ENCODE measurements at regions not wholly inside any gene's neighbourhood (a gene's known extent, or its start where the extent isn't known, plus 50 kb on each side); places are given as distances from the start of the nearest gene placed in this dataset.

GRCh38 chr3:177536873-177537272 lies 339.6 kb upstream of the TBL1XR1 start:
- no peak for DNase-seq (ENCODE audit: low spot score)

GRCh38 chr3:177537612-177538011 lies 340.3 kb upstream of the TBL1XR1 start:
- DNase-seq (ENCODE audit: low spot score): no peak

GRCh38 chr3:177538048-177538749 lies 340.9 kb upstream of the TBL1XR1 start:
- no peak for DNase-seq (ENCODE audit: low spot score)

- DNase-seq (ENCODE audit: low spot score): no peak
Observed at GRCh38 chr3:177538750-177539730, 341.8 kb upstream of the TBL1XR1 start.

GRCh38 chr3:177541541-177541940 lies 344.3 kb upstream of the TBL1XR1 start:
- DNase-seq (ENCODE audit: low spot score): no peak

GRCh38 chr3:177545964-177546363 lies 348.7 kb upstream of the TBL1XR1 start:
- DNase-seq (ENCODE audit: low spot score): no peak

GRCh38 chr3:177547711-177548350 lies 350.5 kb upstream of the TBL1XR1 start:
- DNase-seq (ENCODE audit: low spot score): no peak

GRCh38 chr3:177550667-177551066 lies 353.4 kb upstream of the TBL1XR1 start:
- no peak for DNase-seq (ENCODE audit: low spot score)

- DNase-seq (ENCODE audit: low spot score): no peak
Observed at GRCh38 chr3:177551431-177551836, 354.2 kb upstream of the TBL1XR1 start.

GRCh38 chr3:177552051-177552450 lies 354.8 kb upstream of the TBL1XR1 start:
- no peak for DNase-seq (ENCODE audit: low spot score)

- no peak for DNase-seq (ENCODE audit: low spot score)
Observed at GRCh38 chr3:177553012-177553411, 355.7 kb upstream of the TBL1XR1 start.

GRCh38 chr3:177553579-177553978 lies 356.3 kb upstream of the TBL1XR1 start:
- DNase-seq (ENCODE audit: low spot score): no peak

- no peak for DNase-seq (ENCODE audit: low spot score)
Observed at GRCh38 chr3:177554895-177555759, 357.8 kb upstream of the TBL1XR1 start.

- DNase-seq (ENCODE audit: low spot score): no peak
Observed at GRCh38 chr3:177557548-177557947, 360.3 kb upstream of the TBL1XR1 start.

GRCh38 chr3:177561365-177561764 lies 364.1 kb upstream of the TBL1XR1 start:
- no peak for DNase-seq (ENCODE audit: low spot score)

GRCh38 chr3:177561769-177562392 lies 364.6 kb upstream of the TBL1XR1 start:
- DNase-seq (ENCODE audit: low spot score): no peak

GRCh38 chr3:177563243-177563780 lies 366.0 kb upstream of the TBL1XR1 start:
- no peak for DNase-seq (ENCODE audit: low spot score)

GRCh38 chr3:177563792-177564191 lies 366.5 kb upstream of the TBL1XR1 start:
- DNase-seq (ENCODE audit: low spot score): no peak

GRCh38 chr3:177565981-177566380 lies 368.7 kb upstream of the TBL1XR1 start:
- DNase-seq (ENCODE audit: low spot score): no peak

- no peak for DNase-seq (ENCODE audit: low spot score)
Observed at GRCh38 chr3:177567833-177568232, 370.6 kb upstream of the TBL1XR1 start.

GRCh38 chr3:177569193-177569592 lies 371.9 kb upstream of the TBL1XR1 start:
- no peak for DNase-seq (ENCODE audit: low spot score)
